Ishikawa (cell line): ENCODE measurements at regions not wholly inside any gene's neighbourhood (a gene's known extent, or its start where the extent isn't known, plus 50 kb on each side); places are given as distances from the start of the nearest gene placed in this dataset.

ENCODE experiments used
- EP300 ChIP-seq: IDR thresholded peaks from 2 replicates; pipeline ENCODE4 v1.6.1; 2012; ENCODE audit warnings: borderline replicate concordance
- FOXM1 ChIP-seq: IDR thresholded peaks from 2 replicates; pipeline ENCODE4 v1.6.1; 2012; ENCODE audit warnings: low read depth, borderline replicate concordance
- RAD21 ChIP-seq: IDR thresholded peaks from 2 replicates; pipeline ENCODE4 v1.6.1; 2012; ENCODE audit warnings: low read depth
- TAF1 ChIP-seq: IDR thresholded peaks from 2 replicates; pipeline ENCODE4 v1.6.1; 2012; ENCODE audit warnings: low read depth, mild to moderate bottlenecking
- TCF12 ChIP-seq: IDR thresholded peaks from 2 replicates; pipeline ENCODE4 v1.6.1; 2012; ENCODE audit warnings: low read depth
- YY1 ChIP-seq: IDR thresholded peaks from 2 replicates; pipeline ENCODE4 v1.6.1; 2012; ENCODE audit warnings: low read depth
- ZBTB7A ChIP-seq: IDR thresholded peaks from 2 replicates; pipeline ENCODE4 v1.6.1; 2012; ENCODE audit warnings: low read depth
- TF ChIP-seq, protein P1 (sequence below): IDR thresholded peaks from 2 replicates; pipeline ENCODE4 v1.6.1; 2012
- TF ChIP-seq, protein P2 (sequence below): IDR thresholded peaks from 2 replicates; pipeline ENCODE4 v1.6.1; 2012; ENCODE audit warnings: low read depth, mild to moderate bottlenecking

DNA sequence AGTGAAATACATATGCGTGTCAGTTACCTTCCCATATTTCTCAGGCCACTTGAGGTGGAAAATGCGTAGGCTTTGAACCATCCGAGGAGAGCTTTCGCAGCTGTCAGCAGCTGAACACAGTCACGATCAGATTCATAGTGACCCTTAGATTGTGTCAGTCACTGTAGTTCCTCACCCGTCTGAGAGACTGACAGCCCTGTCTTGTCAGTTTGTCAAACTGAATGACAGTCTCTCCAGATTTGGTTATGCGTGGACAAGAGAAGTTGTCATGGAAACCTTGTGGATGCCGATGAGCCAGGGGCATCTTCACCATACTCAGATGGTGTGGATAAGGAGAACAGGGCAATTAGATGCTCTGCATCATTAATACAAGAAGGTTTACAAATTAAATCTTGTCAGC lies 546.3 kb downstream of the TYW1 start:
- TF ChIP-seq FOXM1 (no peak), YY1 (no peak), TAF1 (no peak), EP300 (no peak), RAD21 (no peak), TCF12 (no peak), ZBTB7A (no peak)
- TF ChIP-seq, protein P1, sequence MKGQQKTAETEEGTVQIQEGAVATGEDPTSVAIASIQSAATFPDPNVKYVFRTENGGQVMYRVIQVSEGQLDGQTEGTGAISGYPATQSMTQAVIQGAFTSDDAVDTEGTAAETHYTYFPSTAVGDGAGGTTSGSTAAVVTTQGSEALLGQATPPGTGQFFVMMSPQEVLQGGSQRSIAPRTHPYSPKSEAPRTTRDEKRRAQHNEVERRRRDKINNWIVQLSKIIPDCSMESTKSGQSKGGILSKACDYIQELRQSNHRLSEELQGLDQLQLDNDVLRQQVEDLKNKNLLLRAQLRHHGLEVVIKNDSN: no peak
- TF ChIP-seq, protein P2, sequence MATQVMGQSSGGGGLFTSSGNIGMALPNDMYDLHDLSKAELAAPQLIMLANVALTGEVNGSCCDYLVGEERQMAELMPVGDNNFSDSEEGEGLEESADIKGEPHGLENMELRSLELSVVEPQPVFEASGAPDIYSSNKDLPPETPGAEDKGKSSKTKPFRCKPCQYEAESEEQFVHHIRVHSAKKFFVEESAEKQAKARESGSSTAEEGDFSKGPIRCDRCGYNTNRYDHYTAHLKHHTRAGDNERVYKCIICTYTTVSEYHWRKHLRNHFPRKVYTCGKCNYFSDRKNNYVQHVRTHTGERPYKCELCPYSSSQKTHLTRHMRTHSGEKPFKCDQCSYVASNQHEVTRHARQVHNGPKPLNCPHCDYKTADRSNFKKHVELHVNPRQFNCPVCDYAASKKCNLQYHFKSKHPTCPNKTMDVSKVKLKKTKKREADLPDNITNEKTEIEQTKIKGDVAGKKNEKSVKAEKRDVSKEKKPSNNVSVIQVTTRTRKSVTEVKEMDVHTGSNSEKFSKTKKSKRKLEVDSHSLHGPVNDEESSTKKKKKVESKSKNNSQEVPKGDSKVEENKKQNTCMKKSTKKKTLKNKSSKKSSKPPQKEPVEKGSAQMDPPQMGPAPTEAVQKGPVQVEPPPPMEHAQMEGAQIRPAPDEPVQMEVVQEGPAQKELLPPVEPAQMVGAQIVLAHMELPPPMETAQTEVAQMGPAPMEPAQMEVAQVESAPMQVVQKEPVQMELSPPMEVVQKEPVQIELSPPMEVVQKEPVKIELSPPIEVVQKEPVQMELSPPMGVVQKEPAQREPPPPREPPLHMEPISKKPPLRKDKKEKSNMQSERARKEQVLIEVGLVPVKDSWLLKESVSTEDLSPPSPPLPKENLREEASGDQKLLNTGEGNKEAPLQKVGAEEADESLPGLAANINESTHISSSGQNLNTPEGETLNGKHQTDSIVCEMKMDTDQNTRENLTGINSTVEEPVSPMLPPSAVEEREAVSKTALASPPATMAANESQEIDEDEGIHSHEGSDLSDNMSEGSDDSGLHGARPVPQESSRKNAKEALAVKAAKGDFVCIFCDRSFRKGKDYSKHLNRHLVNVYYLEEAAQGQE: no peak
